Endodermal cell (in vitro differentiated cells): ENCODE measurements at regions not wholly inside any gene's neighbourhood (a gene's known extent, or its start where the extent isn't known, plus 50 kb on each side); places are given as distances from the start of the nearest gene placed in this dataset.

Experiments
- DNase-seq: peaks from one replicate; pipeline ENCODE4 v3.0.0-alpha.2; 2017
- H3K27ac ChIP-seq: 2 replicates; pipeline ENCODE4 v1.5.1; 2013; ENCODE audit warnings: mild to moderate bottlenecking, low read depth, low read length, moderate library complexity
- H3K27me3 ChIP-seq: 2 replicates; pipeline ENCODE4 v1.6.1; 2013; ENCODE audit warnings: mild to moderate bottlenecking, low read length, moderate library complexity; ENCODE audit not compliant: insufficient read depth, control insufficient read depth, poor library complexity, severe bottlenecking
- H3K36me3 ChIP-seq: 2 replicates; pipeline ENCODE4 v1.7.0; 2013; ENCODE audit warnings: mild to moderate bottlenecking, low read length, moderate library complexity; ENCODE audit not compliant: control insufficient read depth, insufficient read depth
- H3K4me1 ChIP-seq: one replicate; pipeline ENCODE4 v1.7.0; 2013; ENCODE audit warnings: low read length; ENCODE audit not compliant: control insufficient read depth, insufficient read depth
- H3K4me3 ChIP-seq: 2 replicates; pipeline ENCODE4 v1.5.1; 2013; ENCODE audit warnings: mild to moderate bottlenecking, low read length, moderate library complexity
- H3K9ac ChIP-seq: 2 replicates; pipeline ENCODE4 v1.6.1; 2013; ENCODE audit warnings: mild to moderate bottlenecking, low read length, moderate library complexity; ENCODE audit not compliant: poor library complexity, severe bottlenecking; ENCODE audit errors: extremely low read depth
- H3K9me3 ChIP-seq: 2 replicates; pipeline ENCODE4 v1.6.1; 2013; ENCODE audit warnings: mild to moderate bottlenecking, low read length, moderate library complexity; ENCODE audit not compliant: control insufficient read depth
- H3K27ac Mint-ChIP-seq: 2 replicates; pipeline ENCODE4 v1.8.0; 2020; ENCODE audit warnings: mixed read lengths
- H3K27me3 Mint-ChIP-seq: 2 replicates; pipeline ENCODE4 v1.8.0; 2021; ENCODE audit warnings: mild to moderate bottlenecking, mixed read lengths; ENCODE audit not compliant: insufficient read depth
- H3K36me3 Mint-ChIP-seq: 2 replicates; pipeline ENCODE4 v1.8.0; 2020; ENCODE audit warnings: low read depth, mixed read lengths
- H3K4me1 Mint-ChIP-seq: 2 replicates; pipeline ENCODE4 v1.8.0; 2020; ENCODE audit warnings: mixed read lengths
- H3K4me3 Mint-ChIP-seq: 2 replicates; pipeline ENCODE4 v1.8.0; 2020; ENCODE audit warnings: mild to moderate bottlenecking, moderate library complexity, mixed read lengths
- H3K9me3 Mint-ChIP-seq: 2 replicates; pipeline ENCODE4 v1.8.0; 2020; ENCODE audit warnings: mild to moderate bottlenecking, mixed read lengths
- WGBS, 2 experiments: methylation state at CpG; one replicate each; pipeline versions ENCODE4 v1.1.5 to v1.1.7; 2013; ENCODE audit warnings: missing lambda C conversion rate in 2 of 2, mixed read lengths in 1 of 2; ENCODE audit not compliant: insufficient coverage in 1 of 2, insufficient read length in 1 of 2; 5-methylcytosine and 5-hydroxymethylcytosine counted together
- TF ChIP-seq, protein P1 (sequence below): fragments of 200-600 bp; sonication (generic); conservative IDR thresholded peaks from 2 replicates; pipeline ENCODE4 v1.5.0; 2021; ENCODE audit warnings: antibody characterized with exemption, mild to moderate bottlenecking

DNA sequence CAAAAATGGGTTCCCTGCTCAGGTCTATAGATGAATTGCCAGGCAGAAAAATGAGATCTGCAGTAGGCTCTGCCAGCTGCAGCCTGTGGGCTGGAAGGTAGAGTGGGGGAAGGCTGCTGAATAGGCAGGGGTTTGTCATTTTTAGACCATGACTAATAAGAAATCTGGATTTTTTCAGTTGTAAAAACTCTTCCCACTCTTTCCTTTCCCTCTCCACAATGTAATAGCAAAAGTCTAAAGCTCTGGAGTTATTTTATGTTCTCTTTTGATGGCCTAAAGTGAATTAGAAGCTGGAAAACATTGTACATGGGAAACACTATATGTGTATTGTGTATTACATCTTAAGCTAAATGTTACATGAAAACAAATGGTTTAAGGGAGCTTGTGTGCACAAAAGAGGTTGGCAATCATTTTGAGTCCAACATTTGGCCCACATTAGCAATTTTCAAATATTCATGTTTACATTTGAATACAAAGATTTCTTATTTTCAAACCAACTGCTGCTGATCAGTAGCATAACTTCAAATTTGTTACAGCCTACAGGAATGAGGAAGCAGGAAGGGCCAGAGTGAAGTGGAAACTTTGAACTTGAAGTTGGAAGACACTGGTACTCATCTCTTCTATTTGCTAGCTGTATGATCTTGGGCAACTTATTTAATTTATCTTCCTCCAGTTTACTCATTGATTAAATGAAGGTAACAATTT lies 407.1 kb downstream of the SLC4A3 start:
- H3K36me3 Mint-ChIP-seq: no peaks in the 10 kb centered on the region
- DNase-seq: no peak
- no peaks in the 10 kb centered on the region for H3K9me3 ChIP-seq
- no peak overlapping the region for H3K27ac Mint-ChIP-seq
- H3K4me3 Mint-ChIP-seq: no peak overlapping the region
- H3K27me3 ChIP-seq: no peaks in the 10 kb centered on the region
- no peaks in the 10 kb centered on the region for H3K27me3 Mint-ChIP-seq
- no peak overlapping the region for H3K4me3 ChIP-seq
- H3K4me1 Mint-ChIP-seq: peaks cover 8% of the 10 kb centered on the region
- no peaks in the 10 kb centered on the region for H3K9me3 Mint-ChIP-seq
- H3K36me3 ChIP-seq: no peaks in the 10 kb centered on the region
- no peak overlapping the region for H3K9ac ChIP-seq
- TF ChIP-seq, protein P1, sequence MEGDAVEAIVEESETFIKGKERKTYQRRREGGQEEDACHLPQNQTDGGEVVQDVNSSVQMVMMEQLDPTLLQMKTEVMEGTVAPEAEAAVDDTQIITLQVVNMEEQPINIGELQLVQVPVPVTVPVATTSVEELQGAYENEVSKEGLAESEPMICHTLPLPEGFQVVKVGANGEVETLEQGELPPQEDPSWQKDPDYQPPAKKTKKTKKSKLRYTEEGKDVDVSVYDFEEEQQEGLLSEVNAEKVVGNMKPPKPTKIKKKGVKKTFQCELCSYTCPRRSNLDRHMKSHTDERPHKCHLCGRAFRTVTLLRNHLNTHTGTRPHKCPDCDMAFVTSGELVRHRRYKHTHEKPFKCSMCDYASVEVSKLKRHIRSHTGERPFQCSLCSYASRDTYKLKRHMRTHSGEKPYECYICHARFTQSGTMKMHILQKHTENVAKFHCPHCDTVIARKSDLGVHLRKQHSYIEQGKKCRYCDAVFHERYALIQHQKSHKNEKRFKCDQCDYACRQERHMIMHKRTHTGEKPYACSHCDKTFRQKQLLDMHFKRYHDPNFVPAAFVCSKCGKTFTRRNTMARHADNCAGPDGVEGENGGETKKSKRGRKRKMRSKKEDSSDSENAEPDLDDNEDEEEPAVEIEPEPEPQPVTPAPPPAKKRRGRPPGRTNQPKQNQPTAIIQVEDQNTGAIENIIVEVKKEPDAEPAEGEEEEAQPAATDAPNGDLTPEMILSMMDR: no peak
- no peaks in the 10 kb centered on the region for H3K4me1 ChIP-seq
- no peak overlapping the region for H3K27ac ChIP-seq

DNA sequence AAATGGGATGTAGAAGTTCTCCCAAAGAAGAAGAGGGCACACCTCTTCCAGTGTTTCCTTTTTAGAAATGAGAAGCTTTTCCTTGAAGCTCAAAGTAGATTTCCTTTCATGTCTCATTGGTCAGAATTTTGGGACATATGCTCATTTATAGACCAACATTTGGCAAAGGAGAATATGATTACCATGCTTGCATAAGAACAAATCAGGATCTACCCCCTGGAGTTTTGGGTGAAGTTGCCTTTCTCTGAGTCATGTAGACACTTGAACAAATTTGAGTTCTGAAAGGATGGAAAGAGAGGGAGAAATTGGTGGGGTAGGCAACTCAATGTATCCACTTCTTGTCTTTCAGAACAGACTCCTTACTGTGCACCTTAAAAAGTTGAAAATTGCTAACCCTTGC lies 409.0 kb downstream of the SLC4A3 start:
- peaks cover 4% of the 10 kb centered on the region for H3K4me1 ChIP-seq
- Mint-ChIP-seq H3K9me3 (no peaks in the 10 kb centered on the region), H3K36me3 (no peaks in the 10 kb centered on the region), H3K27me3 (no peaks in the 10 kb centered on the region), H3K4me3 (no peak overlapping the region), H3K27ac (no peak overlapping the region), H3K4me1 (peaks cover 10% of the 10 kb centered on the region)
- no peaks in the 10 kb centered on the region for H3K36me3 ChIP-seq
- TF ChIP-seq, protein P1: no peak
- H3K27me3 ChIP-seq: no peaks in the 10 kb centered on the region
- no peaks in the 10 kb centered on the region for H3K9me3 ChIP-seq
- no peak overlapping the region for H3K4me3 ChIP-seq
- no peak for DNase-seq
- H3K9ac ChIP-seq: no peak overlapping the region
- H3K27ac ChIP-seq: no peak overlapping the region

DNA sequence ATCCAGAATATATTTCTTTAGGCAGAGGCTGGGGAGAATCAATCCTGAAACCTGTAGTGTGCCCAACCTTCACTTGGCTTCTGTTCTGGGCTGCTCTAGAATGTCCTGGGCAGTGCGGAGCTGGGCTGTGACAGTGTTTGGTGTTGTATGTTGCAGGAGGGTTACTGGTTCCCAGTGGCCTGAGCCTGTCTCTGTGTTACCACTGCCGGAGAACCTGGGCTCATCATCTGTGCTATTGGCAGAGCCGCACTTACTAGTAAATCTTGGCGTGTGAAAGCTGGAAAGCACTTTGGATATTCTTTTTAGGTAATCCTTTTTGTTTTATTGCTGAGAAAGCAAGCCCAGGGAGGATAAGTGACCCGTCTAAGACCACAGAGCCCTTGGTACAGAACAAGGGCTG lies 412.9 kb downstream of the SLC4A3 start:
- Histone ChIP-seq H3K4me1 (peaks cover 12% of the 10 kb centered on the region), H3K9me3 (no peaks in the 10 kb centered on the region), H3K4me3 (no peak overlapping the region), H3K27ac (no peak overlapping the region), H3K36me3 (no peaks in the 10 kb centered on the region), H3K9ac (no peak overlapping the region), H3K27me3 (no peaks in the 10 kb centered on the region)
- no peaks in the 10 kb centered on the region for H3K36me3 Mint-ChIP-seq
- no peak for DNase-seq
- peaks cover 32% of the 10 kb centered on the region for H3K4me1 Mint-ChIP-seq
- no peak overlapping the region for H3K4me3 Mint-ChIP-seq
- no peaks in the 10 kb centered on the region for H3K27me3 Mint-ChIP-seq
- WGBS, 2 experiments: 96 to 100% methylated on average over 3 to 5 of the region's 5 CpGs
- no peaks in the 10 kb centered on the region for H3K9me3 Mint-ChIP-seq
- no peak overlapping the region for H3K27ac Mint-ChIP-seq
- TF ChIP-seq, protein P1: no peak
